MM.1S (cell line): ENCODE measurements at regions not wholly inside any gene's neighbourhood (a gene's known extent, or its start where the extent isn't known, plus 50 kb on each side); places are given as distances from the start of the nearest gene placed in this dataset.

Experiments
- DNase-seq: peaks from one replicate; pipeline ENCODE4 v3.0.0-alpha.2; 2015
- H2AFZ ChIP-seq: fragments of 300-600 bp; sonication (generic); 2 replicates; pipeline ENCODE4 v1.6.0; 2016; ENCODE audit warnings: antibody characterized with exemption, low read length
- H3F3A ChIP-seq: fragments of 300-600 bp; sonication (generic); 2 replicates; pipeline ENCODE4 v1.6.1; 2016; ENCODE audit warnings: mild to moderate bottlenecking, antibody characterized with exemption, low read length, moderate library complexity, mixed read lengths; ENCODE audit not compliant: insufficient read depth
- H3K27ac ChIP-seq: fragments of 300-600 bp; sonication (generic); 2 replicates; pipeline ENCODE4 v1.5.1; 2016; ENCODE audit warnings: mild to moderate bottlenecking, low read length
- H3K27me3 ChIP-seq: fragments of 300-600 bp; sonication (generic); replicated peaks from 2 replicates; pipeline ENCODE4 v1.6.0; 2016; ENCODE audit warnings: low read length; ENCODE audit not compliant: insufficient read depth
- H3K36me3 ChIP-seq: fragments of 300-600 bp; sonication (generic); replicated peaks from 2 replicates; pipeline ENCODE4 v1.6.1; 2016; ENCODE audit warnings: mild to moderate bottlenecking, low read length, mixed read lengths; ENCODE audit not compliant: insufficient read depth
- H3K4me1 ChIP-seq: fragments of 300-600 bp; sonication (generic); 2 replicates; pipeline ENCODE4 v1.6.1; 2016; ENCODE audit warnings: low read length, mixed read lengths
- H3K4me2 ChIP-seq: fragments of 300-600 bp; sonication (generic); 2 replicates; pipeline ENCODE4 v1.6.0; 2016; ENCODE audit warnings: low read depth, low read length
- H3K4me3 ChIP-seq: fragments of 300-600 bp; sonication (generic); 2 replicates; pipeline ENCODE4 v1.5.1; 2016; ENCODE audit warnings: low read length, mixed read lengths
- H3K79me2 ChIP-seq: fragments of 300-600 bp; sonication (generic); 2 replicates; pipeline ENCODE4 v1.6.1; 2016; ENCODE audit warnings: mixed run types, low read length, mixed read lengths
- H3K9ac ChIP-seq: fragments of 300-600 bp; sonication (generic); 2 replicates; pipeline ENCODE4 v1.6.1; 2016; ENCODE audit warnings: low read length, mixed read lengths
- H3K9me2 ChIP-seq: fragments of 300-600 bp; sonication (generic); replicated peaks from 2 replicates; pipeline ENCODE4 v1.6.1; 2016; ENCODE audit warnings: mild to moderate bottlenecking, low read length, mixed read lengths; ENCODE audit not compliant: insufficient read depth
- H3K9me3 ChIP-seq: fragments of 300-600 bp; sonication (generic); replicated peaks from 2 replicates; pipeline ENCODE4 v1.6.1; 2016; ENCODE audit warnings: mild to moderate bottlenecking, low read length, mixed read lengths; ENCODE audit not compliant: insufficient read depth
- H4K20me1 ChIP-seq: fragments of 300-600 bp; sonication (generic); 2 replicates; pipeline ENCODE4 v1.6.1; 2016; ENCODE audit warnings: mild to moderate bottlenecking, low read length, moderate library complexity, mixed read lengths; ENCODE audit not compliant: insufficient read depth
- EZH2 ChIP-seq: fragments of 300-600 bp; sonication (generic); optimal IDR thresholded peaks from 2 replicates; pipeline ENCODE3; 2017; ENCODE audit warnings: low read depth, mild to moderate bottlenecking, antibody characterized with exemption, low read length, mixed read lengths
- EZH2phosphoT487 ChIP-seq: fragments of 300-600 bp; sonication (generic); IDR thresholded peaks from 2 replicates; pipeline ENCODE4 v1.6.1; 2018; ENCODE audit warnings: antibody characterized with exemption, low read length
- TF ChIP-seq, protein P1 (sequence below): fragments of 300-600 bp; sonication (generic); IDR thresholded peaks from 2 replicates; pipeline ENCODE4 v1.5.1; 2016; ENCODE audit warnings: antibody characterized with exemption, low read length, mixed read lengths

DNA sequence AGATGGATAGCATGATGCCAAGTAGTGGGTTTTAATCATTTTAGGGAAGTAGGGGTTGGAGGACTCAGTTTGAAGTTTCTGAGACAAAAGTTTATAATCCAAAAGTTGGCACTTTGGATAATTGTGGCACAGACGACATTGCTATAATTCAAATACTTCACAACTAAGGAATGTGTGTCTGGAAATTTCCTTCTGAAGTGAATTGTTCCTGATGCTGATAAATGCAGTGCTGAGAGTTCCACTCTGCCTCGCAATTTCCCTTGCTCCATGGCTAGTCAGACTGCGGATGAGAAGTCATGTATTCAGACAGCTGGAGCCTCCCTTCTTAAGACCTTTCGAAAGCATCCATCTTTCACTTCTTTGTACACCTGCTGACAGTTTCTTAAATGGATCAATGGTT is 393.3 kb upstream of the PRICKLE1 start:
- Histone ChIP-seq H3K4me3 (no peak overlapping the region), H3K9ac (no peak overlapping the region), H3K9me3 (no peaks in the 10 kb centered on the region), H4K20me1 (no peaks in the 10 kb centered on the region), H3K9me2 (no peaks in the 10 kb centered on the region), H3K36me3 (no peaks in the 10 kb centered on the region), H3K4me2 (no peak overlapping the region), H3K79me2 (no peaks in the 10 kb centered on the region), H3K27me3 (no peaks in the 10 kb centered on the region), H3K4me1 (no peaks in the 10 kb centered on the region), H2AFZ (no peak overlapping the region), H3K27ac (no peak overlapping the region), H3F3A (no peaks in the 10 kb centered on the region)
- no peak for DNase-seq
- TF ChIP-seq EZH2 (no peak), EZH2phosphoT487 (no peak)
- TF ChIP-seq, protein P1, sequence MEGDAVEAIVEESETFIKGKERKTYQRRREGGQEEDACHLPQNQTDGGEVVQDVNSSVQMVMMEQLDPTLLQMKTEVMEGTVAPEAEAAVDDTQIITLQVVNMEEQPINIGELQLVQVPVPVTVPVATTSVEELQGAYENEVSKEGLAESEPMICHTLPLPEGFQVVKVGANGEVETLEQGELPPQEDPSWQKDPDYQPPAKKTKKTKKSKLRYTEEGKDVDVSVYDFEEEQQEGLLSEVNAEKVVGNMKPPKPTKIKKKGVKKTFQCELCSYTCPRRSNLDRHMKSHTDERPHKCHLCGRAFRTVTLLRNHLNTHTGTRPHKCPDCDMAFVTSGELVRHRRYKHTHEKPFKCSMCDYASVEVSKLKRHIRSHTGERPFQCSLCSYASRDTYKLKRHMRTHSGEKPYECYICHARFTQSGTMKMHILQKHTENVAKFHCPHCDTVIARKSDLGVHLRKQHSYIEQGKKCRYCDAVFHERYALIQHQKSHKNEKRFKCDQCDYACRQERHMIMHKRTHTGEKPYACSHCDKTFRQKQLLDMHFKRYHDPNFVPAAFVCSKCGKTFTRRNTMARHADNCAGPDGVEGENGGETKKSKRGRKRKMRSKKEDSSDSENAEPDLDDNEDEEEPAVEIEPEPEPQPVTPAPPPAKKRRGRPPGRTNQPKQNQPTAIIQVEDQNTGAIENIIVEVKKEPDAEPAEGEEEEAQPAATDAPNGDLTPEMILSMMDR: no peak

DNA sequence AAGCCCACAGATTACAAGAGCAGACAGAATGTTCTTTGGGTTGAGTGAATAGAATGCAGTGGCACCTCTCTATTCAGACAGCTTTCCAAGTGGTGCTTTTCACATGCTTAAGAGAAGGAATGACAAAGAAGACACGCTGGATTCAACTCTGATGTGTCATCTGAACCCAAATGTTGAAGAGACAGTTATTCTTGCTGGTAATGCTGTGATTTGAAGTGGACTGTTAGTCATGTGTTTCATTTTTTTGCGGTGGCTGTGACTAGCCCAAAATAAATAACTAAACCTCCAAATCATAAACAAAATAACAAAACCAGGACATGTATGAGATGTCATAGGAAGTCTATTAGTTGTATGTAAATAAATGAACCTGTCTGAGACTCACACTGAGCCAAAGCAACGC is 391.8 kb upstream of the PRICKLE1 start:
- Histone ChIP-seq H3K9me3 (no peaks in the 10 kb centered on the region), H2AFZ (no peak overlapping the region), H3K27ac (no peak overlapping the region), H3K4me2 (no peak overlapping the region), H3K4me1 (peaks cover 5% of the 10 kb centered on the region), H3K36me3 (no peaks in the 10 kb centered on the region), H4K20me1 (no peaks in the 10 kb centered on the region), H3F3A (no peaks in the 10 kb centered on the region), H3K9me2 (no peaks in the 10 kb centered on the region), H3K27me3 (no peaks in the 10 kb centered on the region), H3K9ac (no peak overlapping the region), H3K4me3 (no peak overlapping the region), H3K79me2 (no peaks in the 10 kb centered on the region)
- no peak for DNase-seq
- TF ChIP-seq EZH2phosphoT487 (no peak), EZH2 (no peak)

DNA sequence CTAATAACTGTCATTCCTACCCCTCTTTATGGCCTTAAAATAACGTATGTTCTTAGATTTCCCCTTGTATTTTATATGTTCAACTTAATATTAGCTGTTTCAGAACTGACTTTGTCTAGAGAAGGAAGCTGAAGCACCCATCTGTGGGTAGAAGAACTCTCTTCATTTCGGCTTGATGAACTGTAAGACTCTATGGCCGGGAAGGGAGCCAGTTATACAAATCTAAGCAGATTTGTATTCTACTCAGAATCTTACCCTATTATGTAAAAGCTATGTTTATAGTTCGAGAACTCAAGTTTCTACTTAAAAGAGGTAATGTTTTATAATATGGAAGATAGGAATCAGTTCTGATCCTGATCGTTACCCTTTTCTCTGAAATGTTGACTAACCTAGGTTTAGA is 390.9 kb upstream of the PRICKLE1 start:
- no peak overlapping the region for H3K9ac ChIP-seq
- peaks cover 5% of the 10 kb centered on the region for H3K4me1 ChIP-seq
- no peaks in the 10 kb centered on the region for H3K27me3 ChIP-seq
- no peak for DNase-seq
- H3K9me2 ChIP-seq: no peaks in the 10 kb centered on the region
- no peaks in the 10 kb centered on the region for H3K9me3 ChIP-seq
- no peaks in the 10 kb centered on the region for H3K79me2 ChIP-seq
- H3K36me3 ChIP-seq: no peaks in the 10 kb centered on the region
- no peaks in the 10 kb centered on the region for H4K20me1 ChIP-seq
- TF ChIP-seq, protein P1: no peak
- TF ChIP-seq EZH2: no peak
- no peak for TF ChIP-seq EZH2phosphoT487
- no peak overlapping the region for H3K27ac ChIP-seq
- H3F3A ChIP-seq: no peaks in the 10 kb centered on the region
- H2AFZ ChIP-seq: no peak overlapping the region
- no peak overlapping the region for H3K4me3 ChIP-seq
- H3K4me2 ChIP-seq: no peak overlapping the region

DNA sequence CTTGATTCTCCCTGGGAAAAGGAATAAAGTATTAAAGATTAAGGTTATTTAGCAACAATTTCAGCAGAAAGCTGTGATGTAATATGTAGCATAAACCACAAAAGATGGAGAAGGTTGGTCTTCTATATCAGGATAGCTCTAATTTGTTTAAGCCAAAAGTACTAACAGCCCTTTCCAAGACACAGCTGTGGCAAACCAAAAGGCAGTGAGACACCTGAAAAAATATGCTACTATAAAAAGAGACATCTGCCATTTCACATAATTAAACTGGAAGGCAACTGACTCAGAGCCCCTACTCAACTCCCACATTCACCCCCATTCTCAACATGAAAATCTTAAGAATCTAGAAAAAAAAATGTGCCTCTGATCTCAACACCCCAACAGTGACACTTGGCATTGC is 390.2 kb upstream of the PRICKLE1 start:
- H3K4me1 ChIP-seq: peaks cover 5% of the 10 kb centered on the region
- no peaks in the 10 kb centered on the region for H3F3A ChIP-seq
- H3K27me3 ChIP-seq: no peaks in the 10 kb centered on the region
- H2AFZ ChIP-seq: no peak overlapping the region
- H3K9ac ChIP-seq: no peak overlapping the region
- H3K4me3 ChIP-seq: no peak overlapping the region
- H3K9me2 ChIP-seq: no peaks in the 10 kb centered on the region
- DNase-seq: no peak
- no peaks in the 10 kb centered on the region for H4K20me1 ChIP-seq
- no peaks in the 10 kb centered on the region for H3K79me2 ChIP-seq
- no peak overlapping the region for H3K4me2 ChIP-seq
- no peak for TF ChIP-seq EZH2
- H3K9me3 ChIP-seq: no peaks in the 10 kb centered on the region
- no peaks in the 10 kb centered on the region for H3K36me3 ChIP-seq
- no peak overlapping the region for H3K27ac ChIP-seq
